ENCODE measurements at regions not wholly inside any gene's neighbourhood (a gene's known extent, or its start where the extent isn't known, plus 50 kb on each side); places are given as distances from the start of the nearest gene placed in this dataset.
"Not testable (repeated sequence)": the region's sequence is repeated elsewhere in the genome, so short reads cannot be mapped to it uniquely, and the experiment has no call there.

DNA sequence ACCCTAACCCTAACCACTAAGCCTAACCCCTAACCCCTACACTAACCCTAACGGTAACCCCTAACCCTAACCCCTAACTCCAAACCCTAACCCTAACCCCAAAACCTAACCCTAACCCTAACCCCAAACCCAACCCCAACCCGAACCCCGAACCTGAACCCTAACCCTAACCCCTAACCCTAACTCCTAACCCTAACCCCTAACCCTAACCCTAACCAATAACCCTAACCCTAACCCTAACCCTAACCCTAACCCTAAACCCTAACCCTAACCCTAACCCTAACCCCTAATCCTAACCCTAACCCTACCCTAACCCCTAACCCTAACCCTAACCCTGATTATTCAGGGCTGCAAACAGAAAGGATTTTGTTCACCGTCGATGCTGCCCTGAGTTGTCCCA, 144.6 kb upstream of the DUSP22 start:
- not testable (repeated sequence) for H3K9me3 ChIP-seq (ENCODE audit: low read depth, low read length); H3K9ac ChIP-seq (ENCODE audit: insufficient read length)

GRCh38 chr6:148051-148984, 144.0 kb upstream of the DUSP22 start:
- H3K27ac ChIP-seq; H3K9me3 ChIP-seq (ENCODE audit: low read depth, low read length); H3K9ac ChIP-seq (ENCODE audit: insufficient read length); H3K4me3 ChIP-seq; H3K36me3 ChIP-seq (ENCODE audit: insufficient read depth, low read length): not testable (repeated sequence)
- peak; percentile 12 for DNase-seq (ENCODE audit: low read depth, low spot score)

More for the DNA sequence above, 144.6 kb upstream of the DUSP22 start:
- H3K27ac ChIP-seq; DNase-seq (ENCODE audit: low read depth, low spot score); H3K36me3 ChIP-seq (ENCODE audit: insufficient read depth, low read length); H3K4me3 ChIP-seq: not testable (repeated sequence)

- not testable (repeated sequence) for H3K9me3 ChIP-seq (ENCODE audit: low read depth, low read length); H3K36me3 ChIP-seq (ENCODE audit: insufficient read depth, low read length); H3K27ac ChIP-seq; DNase-seq (ENCODE audit: low read depth, low spot score); H3K4me3 ChIP-seq; H3K9ac ChIP-seq (ENCODE audit: insufficient read length)
Observed at GRCh38 chr6:150147-150546, 142.1 kb upstream of the DUSP22 start.

GRCh38 chr6:152436-152835, 139.9 kb upstream of the DUSP22 start:
- H3K4me3 ChIP-seq; DNase-seq (ENCODE audit: low read depth, low spot score); H3K9me3 ChIP-seq (ENCODE audit: low read depth, low read length); H3K9ac ChIP-seq (ENCODE audit: insufficient read length); H3K36me3 ChIP-seq (ENCODE audit: insufficient read depth, low read length); H3K27ac ChIP-seq: not testable (repeated sequence)

DNA sequence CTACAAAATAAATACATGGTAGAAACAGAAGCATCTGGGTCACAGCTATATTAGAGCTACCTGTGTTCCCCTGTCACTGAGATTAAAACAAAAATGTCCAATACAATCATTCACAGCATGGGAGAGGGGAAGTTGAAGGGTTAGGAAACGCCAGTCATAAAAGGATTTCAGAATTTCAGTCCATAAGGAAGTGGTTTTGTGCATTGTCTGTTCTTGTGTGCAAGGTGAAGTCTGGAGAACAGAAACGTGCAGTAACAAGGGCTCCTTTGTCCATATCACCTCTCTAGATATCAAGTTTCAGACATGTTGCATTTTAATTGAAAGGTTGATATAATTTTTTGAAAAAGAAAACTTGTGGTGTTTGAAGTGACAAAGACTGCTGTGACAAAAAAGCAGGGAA, 139.3 kb upstream of the DUSP22 start:
- not testable (repeated sequence) for H3K36me3 ChIP-seq (ENCODE audit: insufficient read depth, low read length); H3K4me3 ChIP-seq; DNase-seq (ENCODE audit: low read depth, low spot score); H3K27ac ChIP-seq; H3K9me3 ChIP-seq (ENCODE audit: low read depth, low read length); H3K9ac ChIP-seq (ENCODE audit: insufficient read length)

DNA sequence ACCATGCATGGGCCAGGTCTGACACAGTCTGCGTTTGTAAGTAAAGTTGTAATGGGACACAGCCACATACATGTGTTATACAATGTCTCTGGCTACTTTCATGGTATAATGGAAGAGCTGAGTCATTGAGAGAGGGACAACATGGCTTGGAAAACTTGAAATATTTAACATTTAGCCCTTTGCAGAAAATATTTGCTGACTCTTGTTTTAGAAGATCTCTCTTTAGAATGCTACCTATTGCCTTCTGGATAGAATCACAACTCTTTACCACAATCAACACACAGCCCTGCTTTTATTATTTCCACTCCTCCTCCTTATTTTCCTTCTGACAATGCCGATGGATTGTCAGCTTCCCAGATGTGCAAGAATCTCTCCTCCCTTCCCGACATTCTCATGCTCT, 138.4 kb upstream of the DUSP22 start:
- H3K36me3 ChIP-seq (ENCODE audit: insufficient read depth, low read length); H3K9me3 ChIP-seq (ENCODE audit: low read depth, low read length); H3K4me3 ChIP-seq; DNase-seq (ENCODE audit: low read depth, low spot score); H3K9ac ChIP-seq (ENCODE audit: insufficient read length); H3K27ac ChIP-seq: not testable (repeated sequence)

DNA sequence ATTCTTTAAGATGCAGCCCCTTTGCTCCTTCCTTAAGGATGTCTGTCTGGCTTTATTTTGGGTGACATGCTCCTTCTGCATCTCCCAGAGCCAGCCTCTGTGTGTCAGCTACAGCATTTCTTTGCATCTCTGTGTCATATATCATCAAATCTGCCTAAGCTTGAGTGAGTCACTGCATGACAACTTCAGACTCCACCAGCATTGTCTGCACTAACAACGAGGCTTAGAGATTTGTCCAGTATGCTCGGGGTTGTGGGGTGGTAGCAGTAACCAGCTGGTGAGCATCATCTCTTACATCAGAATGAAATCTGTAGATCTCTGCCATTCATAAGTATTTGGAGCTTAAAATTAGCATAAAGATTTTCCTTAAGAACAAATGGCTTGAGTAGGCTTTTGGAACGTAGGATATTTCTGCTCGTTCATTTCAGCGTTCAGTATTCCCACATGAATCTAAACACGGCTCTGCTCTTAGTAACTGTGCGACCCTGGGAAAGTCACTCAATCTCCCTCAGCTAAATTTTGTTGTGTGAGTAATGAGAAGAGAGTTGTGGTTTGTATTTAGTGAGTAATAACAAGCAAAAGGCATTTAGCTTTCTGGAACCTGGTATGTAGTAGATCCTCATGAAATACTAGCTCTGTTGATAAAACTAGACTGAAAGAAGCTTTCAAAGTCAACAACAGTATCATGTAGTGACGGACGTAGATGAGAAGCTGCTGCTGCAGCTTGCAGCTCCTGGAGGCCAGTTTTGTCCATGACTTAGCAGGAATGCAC, 137.8 kb upstream of the DUSP22 start:
- not testable (repeated sequence) for H3K9me3 ChIP-seq (ENCODE audit: low read depth, low read length); DNase-seq (ENCODE audit: low read depth, low spot score); H3K9ac ChIP-seq (ENCODE audit: insufficient read length); H3K36me3 ChIP-seq (ENCODE audit: insufficient read depth, low read length); H3K27ac ChIP-seq; H3K4me3 ChIP-seq

DNA sequence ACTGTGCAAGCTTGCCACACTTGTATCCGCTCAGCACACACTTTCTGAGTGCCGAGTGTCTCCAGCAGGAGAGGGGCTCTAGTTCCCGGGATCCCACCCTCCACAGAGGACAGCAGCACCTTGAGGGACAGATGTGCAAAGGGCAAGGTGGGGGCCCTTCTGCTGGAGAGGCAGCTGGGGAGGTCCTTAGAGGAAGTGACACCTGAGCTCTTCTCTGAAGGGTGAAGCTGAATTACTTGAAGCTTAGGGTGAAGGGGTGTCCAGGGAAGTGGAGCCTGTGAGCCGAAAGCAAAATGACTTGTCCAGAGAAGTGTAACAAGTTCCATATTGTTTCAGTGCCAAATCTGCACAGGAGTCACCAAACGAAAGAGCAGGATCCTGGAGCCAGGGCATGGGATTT, 136.3 kb upstream of the DUSP22 start:
- no peak for TF ChIP-seq EZH2 (IDR thresholded peaks at IDR 0.05)
- TF ChIP-seq POLR2AphosphoS5 (IDR thresholded peaks at IDR 0.05; ENCODE audit: borderline replicate concordance, low read depth, low read length): no peak
- Histone ChIP-seq H3K9ac (ENCODE audit: insufficient read length) (no peak overlapping the region), H3K27ac (no peak overlapping the region), H3K4me3 (no peak overlapping the region), H3K9me3 (ENCODE audit: low read depth, low read length) (no peaks in the 10 kb centered on the region), H3K36me3 (ENCODE audit: insufficient read depth, low read length) (no peaks in the 10 kb centered on the region)
- DNase-seq (ENCODE audit: low read depth, low spot score): no peak

GRCh38 chr6:156441-157140, 135.7 kb upstream of the DUSP22 start:
- not testable (repeated sequence) for H3K9ac ChIP-seq (ENCODE audit: insufficient read length); H3K9me3 ChIP-seq (ENCODE audit: low read depth, low read length); DNase-seq (ENCODE audit: low read depth, low spot score); H3K36me3 ChIP-seq (ENCODE audit: insufficient read depth, low read length); H3K4me3 ChIP-seq; H3K27ac ChIP-seq

DNA sequence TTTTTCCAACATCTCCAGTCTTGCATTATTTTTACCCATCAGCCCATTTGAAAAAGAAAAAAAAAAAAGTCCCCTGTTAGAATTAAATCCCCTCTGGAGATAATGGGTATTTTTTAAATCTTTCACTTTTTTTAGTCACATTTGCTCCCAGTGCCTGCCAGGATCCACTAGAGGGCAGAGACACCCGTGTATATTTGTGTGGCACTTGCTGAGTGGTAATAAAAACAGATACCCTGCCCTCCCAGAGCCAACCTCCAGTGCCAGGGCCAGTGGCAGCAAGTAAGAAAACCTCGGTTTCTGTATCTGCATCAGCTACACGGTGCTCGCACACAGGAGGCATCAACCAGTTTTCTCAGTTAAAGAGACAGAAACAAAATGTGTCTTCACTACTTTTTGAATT, 135.1 kb upstream of the DUSP22 start:
- not testable (repeated sequence) for H3K9me3 ChIP-seq (ENCODE audit: low read depth, low read length); DNase-seq (ENCODE audit: low read depth, low spot score); H3K4me3 ChIP-seq; H3K27ac ChIP-seq; H3K36me3 ChIP-seq (ENCODE audit: insufficient read depth, low read length); H3K9ac ChIP-seq (ENCODE audit: insufficient read length)

- not testable (repeated sequence) for DNase-seq (ENCODE audit: low read depth, low spot score); H3K9ac ChIP-seq (ENCODE audit: insufficient read length); H3K36me3 ChIP-seq (ENCODE audit: insufficient read depth, low read length); H3K27ac ChIP-seq; H3K9me3 ChIP-seq (ENCODE audit: low read depth, low read length); H3K4me3 ChIP-seq
Observed at GRCh38 chr6:161657-162056, 130.6 kb upstream of the DUSP22 start.

Data from SK-N-MC (cell line).